ENCODE measurements at regions not wholly inside any gene's neighbourhood (a gene's known extent, or its start where the extent isn't known, plus 50 kb on each side); places are given as distances from the start of the nearest gene placed in this dataset.

- H3K36me3 Mint-ChIP-seq (ENCODE audit: insufficient read depth in 1 of 3, low read depth in 3 of 3): no peaks in the 10 kb centered on the region
- no peak for DNase-seq
- TF ChIP-seq, protein P1, sequence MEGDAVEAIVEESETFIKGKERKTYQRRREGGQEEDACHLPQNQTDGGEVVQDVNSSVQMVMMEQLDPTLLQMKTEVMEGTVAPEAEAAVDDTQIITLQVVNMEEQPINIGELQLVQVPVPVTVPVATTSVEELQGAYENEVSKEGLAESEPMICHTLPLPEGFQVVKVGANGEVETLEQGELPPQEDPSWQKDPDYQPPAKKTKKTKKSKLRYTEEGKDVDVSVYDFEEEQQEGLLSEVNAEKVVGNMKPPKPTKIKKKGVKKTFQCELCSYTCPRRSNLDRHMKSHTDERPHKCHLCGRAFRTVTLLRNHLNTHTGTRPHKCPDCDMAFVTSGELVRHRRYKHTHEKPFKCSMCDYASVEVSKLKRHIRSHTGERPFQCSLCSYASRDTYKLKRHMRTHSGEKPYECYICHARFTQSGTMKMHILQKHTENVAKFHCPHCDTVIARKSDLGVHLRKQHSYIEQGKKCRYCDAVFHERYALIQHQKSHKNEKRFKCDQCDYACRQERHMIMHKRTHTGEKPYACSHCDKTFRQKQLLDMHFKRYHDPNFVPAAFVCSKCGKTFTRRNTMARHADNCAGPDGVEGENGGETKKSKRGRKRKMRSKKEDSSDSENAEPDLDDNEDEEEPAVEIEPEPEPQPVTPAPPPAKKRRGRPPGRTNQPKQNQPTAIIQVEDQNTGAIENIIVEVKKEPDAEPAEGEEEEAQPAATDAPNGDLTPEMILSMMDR (conservative IDR thresholded peaks at IDR 0.05): no peak
Measured at GRCh38 chr13:70408865-70409264, 300.6 kb upstream of the KLHL1 start.

More at GRCh38 chr13:70408865-70409264, 300.6 kb upstream of the KLHL1 start:
- Histone ChIP-seq H2BK12ac (ENCODE audit: insufficient read length, low read depth, low read length) (no peak overlapping the region), H3T11ph (ENCODE audit: low read length) (no peak overlapping the region), H4K91ac (ENCODE audit: insufficient read length, low read depth, low read length) (no peak overlapping the region), H2AK5ac (ENCODE audit: insufficient read length, low read length) (no peak overlapping the region), H4K20me1 (ENCODE audit: control insufficient read depth, insufficient read depth, insufficient read length) (no peaks in the 10 kb centered on the region), H3K27me3 (ENCODE audit: insufficient read depth, low read length) (no peaks in the 10 kb centered on the region), H3K23me2 (ENCODE audit: insufficient read length, low read depth, low read length, poor library complexity, severe bottlenecking) (no peaks in the 10 kb centered on the region), H2AFZ (ENCODE audit: low read length) (no peak overlapping the region), H2BK120ac (ENCODE audit: low read depth, low read length, poor library complexity, severe bottlenecking) (no peak overlapping the region), H2BK15ac (ENCODE audit: low read depth, low read length) (no peak overlapping the region), H3K4me1 (ENCODE audit: insufficient read depth, low read length) (no peaks in the 10 kb centered on the region), H3K56ac (ENCODE audit: insufficient read length, low read depth, low read length) (no peak overlapping the region), H4K5ac (ENCODE audit: insufficient read length, low read depth, low read length) (no peak overlapping the region), H3K79me2 (ENCODE audit: insufficient read depth, low read length) (no peaks in the 10 kb centered on the region), H4K8ac (replicated peaks; ENCODE audit: insufficient read length, low read depth, low read length) (no peak overlapping the region), H3K4ac (ENCODE audit: low read depth, low read length) (no peak overlapping the region), H2BK20ac (ENCODE audit: low read depth, low read length, poor library complexity, severe bottlenecking) (no peak overlapping the region), H3K23ac (ENCODE audit: insufficient read length, low read depth, low read length) (no peak overlapping the region), H3K9ac (ENCODE audit: extremely low read depth, insufficient read length, low read length) (no peak overlapping the region), H3K18ac (ENCODE audit: insufficient read length, low read depth, low read length) (no peak overlapping the region), H3K27ac (ENCODE audit: insufficient read length, low read depth, low read length) (no peak overlapping the region), H3K9me3 (ENCODE audit: control insufficient read depth, low read depth, low read length) (no peaks in the 10 kb centered on the region), H3K4me2 (ENCODE audit: insufficient read depth, insufficient read length, low read length) (no peak overlapping the region), H3K14ac (ENCODE audit: insufficient read depth, low read length) (no peak overlapping the region), H3K79me1 (ENCODE audit: insufficient read depth, low read depth, low read length, poor library complexity, severe bottlenecking) (no peaks in the 10 kb centered on the region), H2BK5ac (ENCODE audit: insufficient read length, low read length) (no peak overlapping the region)
- no CpG with 5 or more reads among the region's 1 CpG for WGBS (ENCODE audit: extremely low coverage, insufficient read length, low lambda C conversion rate)
- no peak overlapping the region for H3K27ac Mint-ChIP-seq
- no peaks in the 10 kb centered on the region; the same call in 1 of the 2 replicates for H3K27me3 Mint-ChIP-seq (ENCODE audit: low read depth)
- H3K9me3 Mint-ChIP-seq: no peaks in the 10 kb centered on the region
- no peaks in the 10 kb centered on the region for H3K4me1 Mint-ChIP-seq
- H3K4me3 Mint-ChIP-seq: no peak overlapping the region
